Neural progenitor cell (in vitro differentiated cells): ENCODE measurements at regions not wholly inside any gene's neighbourhood (a gene's known extent, or its start where the extent isn't known, plus 50 kb on each side); places are given as distances from the start of the nearest gene placed in this dataset.

Experiments used
- DNase-seq: peaks from one replicate; pipeline ENCODE4 v3.0.0-alpha.2; 2016; ENCODE audit warnings: low spot score
- H2AFZ ChIP-seq: fragments of 200-600 bp; sonication (generic); replicated peaks from 2 replicates; pipeline ENCODE4 v1.6.1; 2016; ENCODE audit warnings: antibody characterized with exemption
- H3F3A ChIP-seq: fragments of 200-600 bp; sonication (generic); 2 replicates; pipeline ENCODE4 v1.6.1; 2016; ENCODE audit warnings: antibody characterized with exemption, low read depth
- H3K27ac ChIP-seq: fragments of 200-600 bp; sonication (generic); 2 replicates; pipeline ENCODE4 v1.5.1; 2016; ENCODE audit warnings: mild to moderate bottlenecking
- H3K27me3 ChIP-seq: fragments of 200-600 bp; sonication (generic); 2 replicates; pipeline ENCODE4 v1.6.1; 2016; ENCODE audit warnings: mild to moderate bottlenecking, moderate library complexity
- H3K36me3 ChIP-seq: fragments of 200-600 bp; sonication (generic); 2 replicates; pipeline ENCODE4 v1.5.1; 2016
- H3K4me1 ChIP-seq: fragments of 200-600 bp; sonication (generic); 2 replicates; pipeline ENCODE4 v1.6.1; 2016; ENCODE audit warnings: mixed run types
- H3K4me2 ChIP-seq: fragments of 200-600 bp; sonication (generic); 2 replicates; pipeline ENCODE4 v1.6.1; 2016
- H3K4me3 ChIP-seq: fragments of 200-600 bp; sonication (generic); 2 replicates; pipeline ENCODE4 v1.5.1; 2016
- H3K79me2 ChIP-seq: fragments of 200-600 bp; sonication (generic); 2 replicates; pipeline ENCODE4 v1.6.1; 2016; ENCODE audit warnings: low read depth
- H3K9ac ChIP-seq: fragments of 200-600 bp; sonication (generic); 2 replicates; pipeline ENCODE4 v1.6.1; 2016
- H3K9me3 ChIP-seq: fragments of 200-600 bp; sonication (generic); 2 replicates; pipeline ENCODE4 v1.5.1; 2016; ENCODE audit warnings: low read depth
- H4K20me1 ChIP-seq: fragments of 200-600 bp; sonication (generic); 2 replicates; pipeline ENCODE4 v1.6.1; 2016; ENCODE audit warnings: low read depth
- H3K27ac Mint-ChIP-seq: 3 replicates; pipeline ENCODE4 v1.8.0; 2021; ENCODE audit warnings: mixed read lengths
- H3K27me3 Mint-ChIP-seq: 2 replicates; pipeline ENCODE4 v1.8.0; 2022; ENCODE audit warnings: low read depth, mild to moderate bottlenecking, inconsistent platforms, moderate library complexity, mixed read lengths; ENCODE audit not compliant: insufficient read depth
- H3K36me3 Mint-ChIP-seq: 3 replicates; pipeline ENCODE4 v1.8.0; 2021; ENCODE audit warnings: mixed read lengths
- H3K4me1 Mint-ChIP-seq: 3 replicates; pipeline ENCODE4 v1.8.0; 2021; ENCODE audit warnings: mixed read lengths
- H3K4me3 Mint-ChIP-seq: 3 replicates; pipeline ENCODE4 v1.8.0; 2021; ENCODE audit warnings: mild to moderate bottlenecking, moderate library complexity, mixed read lengths
- H3K9me3 Mint-ChIP-seq: 3 replicates; pipeline ENCODE4 v1.8.0; 2020; ENCODE audit warnings: mixed read lengths
- EZH2 ChIP-seq: fragments of 200-600 bp; sonication (generic); IDR thresholded peaks from 2 replicates; pipeline ENCODE4 v1.6.1; 2017; ENCODE audit warnings: antibody characterized with exemption, mild to moderate bottlenecking, moderate library complexity
- EZH2phosphoT487 ChIP-seq: fragments of 200-600 bp; sonication (generic); IDR thresholded peaks from 2 replicates; pipeline ENCODE4 v1.6.1; 2017; ENCODE audit warnings: antibody characterized with exemption
- TF ChIP-seq, protein P1 (sequence below): fragments of 200-600 bp; sonication (generic); IDR thresholded peaks from 2 replicates; pipeline ENCODE4 v1.5.1; 2017; ENCODE audit warnings: antibody characterized with exemption, mild to moderate bottlenecking

DNA sequence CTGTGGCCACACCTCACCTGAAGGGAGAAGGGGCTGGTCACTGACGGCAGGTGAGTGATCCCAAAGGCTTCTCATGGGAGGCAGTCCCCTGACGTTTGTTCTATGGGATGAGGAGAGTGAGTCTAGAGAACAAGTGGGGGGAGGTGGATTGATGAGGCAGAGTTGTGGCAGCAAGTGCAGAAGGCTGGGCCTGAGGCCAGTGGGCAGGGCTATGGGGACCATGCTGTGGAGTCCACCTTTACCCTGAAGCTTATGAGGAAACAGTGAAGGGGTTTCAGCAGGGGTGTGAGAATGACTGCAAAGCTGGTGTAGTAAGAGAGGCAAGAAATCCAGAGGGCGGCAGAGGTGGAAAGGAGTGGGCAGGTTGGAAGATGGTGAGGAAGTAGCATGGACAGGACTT lies 96.9 kb upstream of the PFN2 start:
- no peak for DNase-seq
- H3K27me3 Mint-ChIP-seq = peaks cover 12% of the 10 kb centered on the region
- no peaks in the 10 kb centered on the region for H3K36me3 Mint-ChIP-seq
- peaks cover 55% of the 10 kb centered on the region for H3K4me1 Mint-ChIP-seq
- H3K27me3 ChIP-seq = no peaks in the 10 kb centered on the region
- no peaks in the 10 kb centered on the region for H3K79me2 ChIP-seq
- H3K27ac ChIP-seq = no peak overlapping the region
- no peak overlapping the region for H3K9ac ChIP-seq
- H3K9me3 Mint-ChIP-seq = no peaks in the 10 kb centered on the region
- no peaks in the 10 kb centered on the region for H3K9me3 ChIP-seq
- H3K4me3 Mint-ChIP-seq = no peak overlapping the region
- no peak overlapping the region for H3K4me3 ChIP-seq
- H4K20me1 ChIP-seq = no peaks in the 10 kb centered on the region
- no peaks in the 10 kb centered on the region for H3F3A ChIP-seq
- H3K4me2 ChIP-seq = no peak overlapping the region
- H3K36me3 ChIP-seq = no peaks in the 10 kb centered on the region
- H3K27ac Mint-ChIP-seq = peak overlapping the region; percentile 62
- no peak for TF ChIP-seq EZH2
- no peak for TF ChIP-seq EZH2phosphoT487
- TF ChIP-seq, protein P1, sequence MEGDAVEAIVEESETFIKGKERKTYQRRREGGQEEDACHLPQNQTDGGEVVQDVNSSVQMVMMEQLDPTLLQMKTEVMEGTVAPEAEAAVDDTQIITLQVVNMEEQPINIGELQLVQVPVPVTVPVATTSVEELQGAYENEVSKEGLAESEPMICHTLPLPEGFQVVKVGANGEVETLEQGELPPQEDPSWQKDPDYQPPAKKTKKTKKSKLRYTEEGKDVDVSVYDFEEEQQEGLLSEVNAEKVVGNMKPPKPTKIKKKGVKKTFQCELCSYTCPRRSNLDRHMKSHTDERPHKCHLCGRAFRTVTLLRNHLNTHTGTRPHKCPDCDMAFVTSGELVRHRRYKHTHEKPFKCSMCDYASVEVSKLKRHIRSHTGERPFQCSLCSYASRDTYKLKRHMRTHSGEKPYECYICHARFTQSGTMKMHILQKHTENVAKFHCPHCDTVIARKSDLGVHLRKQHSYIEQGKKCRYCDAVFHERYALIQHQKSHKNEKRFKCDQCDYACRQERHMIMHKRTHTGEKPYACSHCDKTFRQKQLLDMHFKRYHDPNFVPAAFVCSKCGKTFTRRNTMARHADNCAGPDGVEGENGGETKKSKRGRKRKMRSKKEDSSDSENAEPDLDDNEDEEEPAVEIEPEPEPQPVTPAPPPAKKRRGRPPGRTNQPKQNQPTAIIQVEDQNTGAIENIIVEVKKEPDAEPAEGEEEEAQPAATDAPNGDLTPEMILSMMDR = no peak
- peaks cover 9% of the 10 kb centered on the region for H3K4me1 ChIP-seq
- no peak overlapping the region for H2AFZ ChIP-seq

DNA sequence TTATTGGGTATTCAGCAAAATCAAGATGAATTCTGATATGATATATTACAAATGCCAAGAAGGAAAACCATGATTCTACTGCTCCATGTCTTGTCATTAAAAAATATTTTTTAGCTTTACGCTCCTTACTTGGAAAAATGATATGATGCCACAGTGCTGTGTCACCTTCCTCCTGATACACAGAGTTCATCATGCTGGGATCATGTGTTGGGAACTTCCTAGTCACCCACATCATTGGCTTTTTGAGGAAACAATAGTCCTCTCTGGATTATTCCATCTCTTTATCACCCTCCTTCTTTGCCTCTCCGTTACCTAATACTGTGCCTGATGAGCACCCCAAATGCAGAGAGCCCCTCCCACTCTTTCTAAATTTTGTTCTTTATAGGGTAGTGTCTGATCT lies 94.3 kb upstream of the PFN2 start:
- Mint-ChIP-seq H3K27ac (no peak overlapping the region), H3K4me3 (no peak overlapping the region), H3K27me3 (peaks cover 7% of the 10 kb centered on the region), H3K4me1 (peaks cover 45% of the 10 kb centered on the region), H3K36me3 (no peaks in the 10 kb centered on the region), H3K9me3 (no peaks in the 10 kb centered on the region)
- Histone ChIP-seq H3K36me3 (no peaks in the 10 kb centered on the region), H3K4me2 (no peak overlapping the region), H3K4me3 (no peak overlapping the region), H2AFZ (no peak overlapping the region), H3K4me1 (peaks cover 16% of the 10 kb centered on the region), H3F3A (no peaks in the 10 kb centered on the region), H4K20me1 (no peaks in the 10 kb centered on the region), H3K9ac (no peak overlapping the region), H3K27me3 (no peaks in the 10 kb centered on the region), H3K27ac (no peak overlapping the region), H3K79me2 (no peaks in the 10 kb centered on the region), H3K9me3 (no peaks in the 10 kb centered on the region)
- DNase-seq = no peak
- TF ChIP-seq, protein P1 = no peak
- TF ChIP-seq EZH2 (no peak), EZH2phosphoT487 (no peak)

DNA sequence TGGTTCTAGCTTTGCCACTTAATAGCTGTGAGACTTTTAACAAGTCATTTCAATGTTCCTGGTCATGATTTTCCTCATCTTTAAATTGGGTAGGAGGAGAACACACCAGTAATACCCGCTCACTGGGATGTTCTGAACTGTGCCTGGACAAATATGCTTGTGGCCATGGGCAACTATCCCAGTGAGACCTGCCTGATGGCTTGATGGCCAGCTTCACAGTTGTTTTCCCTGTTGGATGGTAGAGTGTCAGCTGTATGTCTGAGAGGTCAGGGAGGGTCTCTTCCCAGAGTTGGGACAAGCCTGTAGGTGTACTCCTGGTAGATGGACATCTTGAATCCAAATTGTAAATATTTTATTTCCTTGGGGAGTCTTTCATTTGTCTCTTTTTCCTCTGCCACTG lies 92.5 kb upstream of the PFN2 start:
- Histone ChIP-seq H3K4me3 (no peak overlapping the region), H3K4me2 (no peak overlapping the region), H3K9me3 (no peaks in the 10 kb centered on the region), H3K79me2 (no peaks in the 10 kb centered on the region), H3K4me1 (peaks cover 17% of the 10 kb centered on the region), H2AFZ (no peak overlapping the region), H3K27me3 (no peaks in the 10 kb centered on the region), H3K36me3 (no peaks in the 10 kb centered on the region), H4K20me1 (no peaks in the 10 kb centered on the region), H3F3A (no peaks in the 10 kb centered on the region), H3K27ac (no peak overlapping the region), H3K9ac (no peak overlapping the region)
- H3K27ac Mint-ChIP-seq = no peak overlapping the region
- H3K9me3 Mint-ChIP-seq = no peaks in the 10 kb centered on the region
- H3K4me1 Mint-ChIP-seq = peaks cover 33% of the 10 kb centered on the region
- TF ChIP-seq, protein P1 = no peak
- TF ChIP-seq EZH2phosphoT487 = no peak
- no peak for TF ChIP-seq EZH2
- H3K36me3 Mint-ChIP-seq = no peaks in the 10 kb centered on the region
- no peak for DNase-seq
- H3K27me3 Mint-ChIP-seq = peaks cover 4% of the 10 kb centered on the region
- no peak overlapping the region for H3K4me3 Mint-ChIP-seq

DNA sequence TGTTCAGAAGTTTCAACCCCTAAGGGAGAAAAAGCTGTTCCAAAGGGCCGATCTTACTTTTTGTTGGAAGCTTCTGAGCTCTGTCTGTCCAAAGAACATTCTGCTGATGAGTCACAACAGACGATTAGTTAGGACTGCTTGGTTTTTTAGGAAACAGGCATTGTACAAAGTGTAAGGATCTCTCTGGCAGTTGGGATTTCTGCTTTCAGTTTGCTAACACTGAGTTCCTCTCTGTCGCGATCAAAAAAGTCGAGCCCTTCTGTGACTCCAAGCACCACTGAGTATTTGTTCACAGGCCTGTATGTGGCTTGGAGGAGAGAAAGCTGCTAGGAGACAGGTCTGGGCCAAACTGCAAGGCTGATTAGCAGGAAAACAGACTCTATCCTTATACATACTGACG lies 91.8 kb upstream of the PFN2 start:
- H3K9ac ChIP-seq = no peak overlapping the region
- no peak overlapping the region for H3K4me2 ChIP-seq
- Mint-ChIP-seq H3K4me3 (no peak overlapping the region), H3K4me1 (peaks cover 28% of the 10 kb centered on the region), H3K9me3 (no peaks in the 10 kb centered on the region), H3K27me3 (no peaks in the 10 kb centered on the region), H3K36me3 (no peaks in the 10 kb centered on the region), H3K27ac (peak overlapping the region; percentile 89)
- no peaks in the 10 kb centered on the region for H3K79me2 ChIP-seq
- H3K27ac ChIP-seq = peak overlapping the region; percentile 41
- no peaks in the 10 kb centered on the region for H4K20me1 ChIP-seq
- H3K27me3 ChIP-seq = no peaks in the 10 kb centered on the region
- H3F3A ChIP-seq = no peaks in the 10 kb centered on the region
- no peaks in the 10 kb centered on the region for H3K9me3 ChIP-seq
- H3K36me3 ChIP-seq = no peaks in the 10 kb centered on the region
- H2AFZ ChIP-seq = peak overlapping the region; percentile 84
- H3K4me3 ChIP-seq = no peak overlapping the region
- peaks cover 17% of the 10 kb centered on the region for H3K4me1 ChIP-seq
- DNase-seq = peak; percentile 31
- TF ChIP-seq EZH2phosphoT487 (no peak), EZH2 (no peak)
- TF ChIP-seq, protein P1 = no peak
